Lower lobe of right lung (tissue), 2 donors: ENCODE measurements at regions not wholly inside any gene's neighbourhood (a gene's known extent, or its start where the extent isn't known, plus 50 kb on each side); places are given as distances from the start of the nearest gene placed in this dataset.
"Not testable (repeated sequence)": the region's sequence is repeated elsewhere in the genome, so short reads cannot be mapped to it uniquely, and the experiment has no call there.

ENCODE experiments used
- ATAC-seq, 2 donors: fragments of 200-7000 bp; cut with Tn5 transposase; one replicate each; pipeline ENCODE4 v1.9.1; 2020 to 2022; ENCODE audit warnings: mild to moderate bottlenecking in 2 of 2, moderate library complexity in 2 of 2
- DNase-seq: peaks from one replicate; pipeline ENCODE4 v3.0.0-alpha.2; 2020
- H3K27ac ChIP-seq: fragments of 200-600 bp; one replicate; pipeline ENCODE4 v1.8.0; 2022
- H3K27me3 ChIP-seq: fragments of 200-600 bp; one replicate; pipeline ENCODE4 v1.8.0; 2022; ENCODE audit warnings: low read depth
- H3K36me3 ChIP-seq: fragments of 200-600 bp; one replicate; pipeline ENCODE4 v1.8.0; 2022; ENCODE audit warnings: mild to moderate bottlenecking
- H3K4me1 ChIP-seq: fragments of 200-600 bp; one replicate; pipeline ENCODE4 v1.8.0; 2022
- H3K4me3 ChIP-seq: fragments of 200-600 bp; one replicate; pipeline ENCODE4 v1.8.0; 2022; ENCODE audit warnings: mild to moderate bottlenecking
- H3K9me3 ChIP-seq: fragments of 200-600 bp; one replicate; pipeline ENCODE4 v1.8.0; 2022
- CTCF ChIP-seq: fragments of 200-600 bp; IDR thresholded peaks from one replicate; pipeline ENCODE4 v1.8.0; 2022; ENCODE audit warnings: antibody characterized with exemption, mild to moderate bottlenecking
- intact Hi-C: fragments of 100-400 bp; cut with DNase I; formaldehyde crosslinking; loops from one replicate; pipeline ENCODE4 v1.11.0; 2022
- donor health status: DM: no; HTN: yes; CAD: no; lungs with severe emphysema.

DNA sequence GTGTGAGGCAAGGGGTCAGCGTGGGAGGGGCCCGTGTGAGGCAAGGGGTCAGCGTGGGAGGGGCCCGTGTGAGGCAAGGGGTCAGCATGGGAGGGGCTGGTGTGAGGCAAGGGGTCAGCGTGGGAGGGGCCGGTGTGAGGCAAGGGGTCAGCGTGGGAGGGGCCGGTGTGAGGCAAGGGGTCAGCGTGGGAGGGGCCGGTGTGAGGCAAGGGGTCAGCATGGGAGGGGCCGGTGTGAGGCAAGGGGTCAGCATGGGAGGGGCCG lies 119.2 kb downstream of the SEPTIN14 start:
- H3K9me3 ChIP-seq, H3K27me3 ChIP-seq, H3K4me3 ChIP-seq, H3K4me1 ChIP-seq, intact Hi-C loops, H3K36me3 ChIP-seq, H3K27ac ChIP-seq, DNase-seq, ATAC-seq: not testable (repeated sequence)

DNA sequence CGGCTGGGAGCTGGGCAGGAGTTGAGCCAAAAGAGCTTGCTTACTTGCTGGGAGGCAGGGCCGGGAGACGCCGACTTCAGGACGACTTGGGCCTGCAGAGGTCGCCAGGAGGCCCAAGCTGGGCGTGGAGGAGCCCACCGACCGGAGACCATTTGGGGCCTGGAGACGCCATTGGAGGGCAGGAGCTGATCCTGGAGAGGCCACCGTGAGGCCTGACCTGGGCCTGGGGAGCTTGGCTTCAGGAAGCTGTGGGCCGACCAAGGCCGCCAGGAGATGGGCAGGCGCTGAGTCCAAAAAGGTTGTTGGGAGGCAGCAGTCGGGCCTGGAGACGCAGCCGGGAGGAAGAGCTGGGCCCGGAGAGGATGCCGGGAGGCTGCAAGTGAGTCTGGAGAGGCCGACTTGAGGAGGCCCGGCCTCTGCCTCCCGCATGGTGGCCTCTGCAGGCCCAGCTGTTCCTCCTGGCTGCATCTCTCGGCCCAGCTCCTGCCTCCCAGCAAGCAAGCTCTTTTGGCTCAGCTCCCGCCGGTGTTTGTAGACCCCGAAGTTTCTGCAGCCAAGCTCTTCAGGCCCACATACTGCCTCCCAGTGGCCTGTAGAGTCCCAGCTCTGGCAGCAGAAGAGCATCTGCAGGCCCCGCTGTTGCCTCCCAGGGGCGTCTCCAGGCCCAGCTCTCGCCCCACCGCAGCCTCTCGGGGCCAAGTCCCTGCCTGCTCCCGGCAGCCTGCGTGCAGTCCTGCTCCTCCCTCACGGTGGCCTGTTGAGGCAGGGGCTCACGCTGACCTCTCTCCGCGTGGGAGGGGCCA lies 119.7 kb downstream of the SEPTIN14 start:
- H3K27me3 ChIP-seq, DNase-seq, H3K36me3 ChIP-seq, H3K27ac ChIP-seq, intact Hi-C loops, H3K4me3 ChIP-seq, H3K4me1 ChIP-seq, H3K9me3 ChIP-seq, ATAC-seq: not testable (repeated sequence)

DNA sequence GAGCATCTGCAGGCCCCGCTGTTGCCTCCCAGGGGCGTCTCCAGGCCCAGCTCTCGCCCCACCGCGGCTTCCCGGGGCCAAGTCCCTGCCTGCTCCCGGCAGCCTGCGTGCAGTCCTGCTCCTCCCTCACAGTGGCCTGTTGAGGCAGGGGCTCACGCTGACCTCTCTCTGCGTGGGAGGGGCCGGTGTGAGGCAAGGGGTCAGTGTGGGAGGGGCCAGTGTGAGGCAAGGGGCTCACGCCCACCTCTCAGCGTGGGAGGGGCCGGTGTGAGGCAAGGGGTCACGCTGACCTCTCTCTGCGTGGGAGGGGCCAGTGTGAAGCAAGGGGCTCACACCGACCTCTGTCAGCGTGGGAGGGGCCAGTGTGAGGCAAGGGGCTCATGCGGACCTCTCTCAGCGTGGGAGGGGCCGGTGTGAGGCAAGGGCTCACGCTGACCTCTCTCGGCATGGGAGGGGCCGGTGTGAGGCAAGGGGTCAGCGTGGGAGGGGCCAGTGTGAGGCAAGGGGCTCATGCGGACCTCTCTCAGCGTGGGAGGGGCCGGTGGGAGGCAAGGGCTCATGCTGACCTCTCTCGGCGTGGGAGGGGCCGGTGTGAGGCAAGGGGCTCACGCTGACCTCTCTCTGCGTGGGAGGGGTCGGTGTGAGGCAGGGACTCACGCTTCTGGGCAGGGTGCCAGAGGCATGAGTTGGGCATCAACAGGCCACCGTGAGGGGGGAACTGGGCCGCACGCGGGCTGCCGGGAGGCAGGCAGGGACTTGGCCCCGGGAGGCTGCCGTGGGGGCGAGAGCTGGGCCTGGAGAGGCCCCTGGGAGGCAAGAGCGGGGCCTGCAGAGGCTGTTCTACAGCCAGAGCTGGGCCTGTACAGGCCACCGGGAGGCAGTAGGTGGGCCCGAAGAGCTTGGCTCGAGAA lies 120.6 kb downstream of the SEPTIN14 start:
- ATAC-seq, H3K27ac ChIP-seq, H3K4me3 ChIP-seq, intact Hi-C loops, DNase-seq, H3K27me3 ChIP-seq, H3K9me3 ChIP-seq, H3K36me3 ChIP-seq, H3K4me1 ChIP-seq: not testable (repeated sequence)

- H3K36me3 ChIP-seq, H3K4me3 ChIP-seq, intact Hi-C loops, DNase-seq, H3K4me1 ChIP-seq, H3K27ac ChIP-seq, ATAC-seq, H3K27me3 ChIP-seq, H3K9me3 ChIP-seq: not testable (repeated sequence)
Measured at GRCh38 chr7:55740633-55741250, 121.8 kb downstream of the SEPTIN14 start.

DNA sequence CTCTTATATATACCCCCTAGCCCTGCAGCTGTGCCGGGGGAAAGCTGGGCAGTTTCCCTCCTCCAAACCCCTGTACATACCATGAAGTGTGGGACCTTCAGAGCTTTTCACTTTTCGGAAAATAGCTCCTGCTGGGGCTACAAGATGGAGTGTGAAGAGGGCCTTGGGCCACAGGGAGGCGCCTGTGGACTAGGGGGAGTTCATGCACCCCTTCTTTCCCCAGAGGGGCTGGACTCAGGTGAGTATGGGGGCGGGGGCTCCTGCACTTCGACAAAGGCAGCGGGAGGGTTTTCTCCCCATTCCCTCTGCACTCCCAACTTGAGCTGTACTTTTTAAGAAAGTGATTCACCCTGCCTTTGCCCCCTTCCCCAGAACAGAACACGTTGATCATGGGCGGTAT lies 122.5 kb downstream of the SEPTIN14 start:
- H3K36me3 ChIP-seq, H3K9me3 ChIP-seq, H3K27ac ChIP-seq, intact Hi-C loops, H3K27me3 ChIP-seq, ATAC-seq, DNase-seq, H3K4me3 ChIP-seq, H3K4me1 ChIP-seq: not testable (repeated sequence)

- H3K27ac ChIP-seq, intact Hi-C loops, H3K4me1 ChIP-seq, DNase-seq, H3K9me3 ChIP-seq, H3K27me3 ChIP-seq, ATAC-seq, H3K4me3 ChIP-seq, H3K36me3 ChIP-seq: not testable (repeated sequence)
Measured at GRCh38 chr7:55736641-55737221, 125.8 kb downstream of the SEPTIN14 start.

DNA sequence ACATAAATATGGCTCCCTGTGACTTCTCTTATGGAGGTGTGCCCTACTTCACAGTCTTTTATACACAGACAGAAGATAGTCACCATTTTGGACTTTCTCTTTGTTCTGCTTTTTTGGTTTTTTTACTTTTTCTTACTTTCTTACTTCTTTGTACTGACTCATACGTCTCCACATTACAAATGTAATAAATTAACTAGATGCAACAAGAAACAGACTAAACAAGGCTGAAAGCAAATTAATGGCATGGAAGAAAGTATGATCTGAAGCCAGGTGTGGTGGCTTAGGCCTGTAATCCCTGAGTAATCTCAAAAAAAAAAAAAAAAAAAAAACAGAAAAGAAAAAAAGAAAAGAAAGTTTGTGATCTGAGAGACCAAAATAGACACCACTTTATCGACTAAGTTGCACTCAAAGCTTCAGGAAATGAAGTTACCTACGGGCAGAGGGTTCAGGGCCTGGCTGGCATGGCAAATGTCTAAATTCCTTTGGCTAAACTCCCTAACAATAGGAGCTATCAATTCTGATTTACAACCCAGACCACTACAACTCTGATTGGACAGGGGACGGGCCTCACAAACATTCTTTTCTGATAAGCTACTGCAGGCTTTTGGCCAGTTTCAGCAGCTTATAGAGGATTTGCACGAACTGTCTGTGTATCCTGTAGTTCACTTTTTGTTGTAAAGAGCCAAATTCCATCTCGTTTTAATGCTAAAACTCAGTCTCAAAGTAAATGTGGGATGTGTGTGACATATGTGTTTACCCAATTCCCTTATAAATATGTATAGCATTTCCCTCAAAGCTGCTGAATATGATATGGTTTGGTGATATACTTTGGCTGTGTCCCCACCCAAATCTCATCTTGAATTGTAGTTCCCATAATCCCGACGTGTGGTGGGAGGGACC lies 129.1 kb downstream of the SEPTIN14 start:
- H3K9me3 ChIP-seq, result no peaks in the 10 kb centered on the region
- H3K4me3 ChIP-seq, result no peak overlapping the region
- no peak for TF ChIP-seq CTCF
- no peaks in the 10 kb centered on the region for H3K4me1 ChIP-seq
- ATAC-seq (no peak), DNase-seq (no peak)
- H3K27me3 ChIP-seq, result no peaks in the 10 kb centered on the region
- no peaks in the 10 kb centered on the region for H3K36me3 ChIP-seq
- intact Hi-C loops, result no loop called here
- no peak overlapping the region for H3K27ac ChIP-seq

- no peak overlapping the region for H3K4me3 ChIP-seq
- ATAC-seq (no peak), DNase-seq (no peak)
- H3K4me1 ChIP-seq, result no peaks in the 10 kb centered on the region
- H3K36me3 ChIP-seq, result no peaks in the 10 kb centered on the region
- H3K27me3 ChIP-seq, result no peaks in the 10 kb centered on the region
- no peak for TF ChIP-seq CTCF
- H3K27ac ChIP-seq, result no peak overlapping the region
- intact Hi-C loops, result no loop called here
- H3K9me3 ChIP-seq, result no peaks in the 10 kb centered on the region
Measured at GRCh38 chr7:55731931-55732330, 130.6 kb downstream of the SEPTIN14 start.
